Astrocyte (in vitro differentiated cells and primary cell): ENCODE measurements at regions not wholly inside any gene's neighbourhood (a gene's known extent, or its start where the extent isn't known, plus 50 kb on each side); places are given as distances from the start of the nearest gene placed in this dataset.
A peak's percentile ranks its signal among the peaks of the same experiment; 100 is the strongest.

ENCODE experiments used
- DNase-seq: peaks from one replicate; pipeline ENCODE4 v3.0.0-alpha.2; 2010; ENCODE audit warnings: low read depth
- FAIRE-seq: peaks from 2 replicates; lab custom pipeline; 2011; peaks lifted over from hg19 to GRCh38; lab: Jason Lieb, UNC
- H2AFZ ChIP-seq: 2 replicates; pipeline ENCODE4 v1.6.0; 2012; ENCODE audit warnings: low read depth, low read length, inconsistent platforms
- H3K27ac ChIP-seq: 2 replicates; pipeline ENCODE4 v1.5.1; 2011; ENCODE audit warnings: low read depth, low read length, inconsistent platforms
- H3K27me3 ChIP-seq: 2 replicates; pipeline ENCODE4 v1.6.0; 2011; ENCODE audit warnings: low read length, inconsistent platforms; ENCODE audit not compliant: insufficient read depth
- H3K36me3 ChIP-seq: 2 replicates; pipeline ENCODE4 v1.5.1; 2011; ENCODE audit warnings: low read length, inconsistent platforms; ENCODE audit not compliant: insufficient read depth
- H3K4me1 ChIP-seq: 2 replicates; pipeline ENCODE4 v1.5.1; 2011; ENCODE audit warnings: low read length, inconsistent platforms; ENCODE audit not compliant: insufficient read depth
- H3K4me2 ChIP-seq: 2 replicates; pipeline ENCODE4 v1.6.0; 2012; ENCODE audit warnings: low read length, inconsistent platforms
- H3K4me3 ChIP-seq: 2 replicates; pipeline ENCODE4 v1.5.1; 2011; ENCODE audit warnings: low read depth, mild to moderate bottlenecking, low read length, inconsistent platforms; ENCODE audit not compliant: insufficient read depth
- H3K79me2 ChIP-seq: 2 replicates; pipeline ENCODE4 v1.6.0; 2012; ENCODE audit warnings: mild to moderate bottlenecking, low read length, inconsistent platforms; ENCODE audit not compliant: insufficient read depth
- H3K9ac ChIP-seq: 2 replicates; pipeline ENCODE4 v1.6.0; 2012; ENCODE audit warnings: mild to moderate bottlenecking, low read length, inconsistent platforms
- H3K9me3 ChIP-seq: 2 replicates; pipeline ENCODE4 v1.5.1; 2012; ENCODE audit warnings: low read depth, mild to moderate bottlenecking, low read length, inconsistent platforms; ENCODE audit not compliant: insufficient read depth
- H4K20me1 ChIP-seq: 2 replicates; pipeline ENCODE4 v1.6.0; 2012; ENCODE audit warnings: low read length, inconsistent platforms; ENCODE audit not compliant: insufficient read depth
- H3K27ac Mint-ChIP-seq: one replicate; pipeline ENCODE4 v1.8.0; 2021; ENCODE audit warnings: mild to moderate bottlenecking, mixed read lengths; ENCODE audit not compliant: unreplicated experiment
- H3K27me3 Mint-ChIP-seq: one replicate; pipeline ENCODE4 v1.8.0; 2021; ENCODE audit warnings: low read depth, mixed read lengths; ENCODE audit not compliant: unreplicated experiment
- H3K36me3 Mint-ChIP-seq: one replicate; pipeline ENCODE4 v1.8.0; 2021; ENCODE audit warnings: low read depth, mixed read lengths; ENCODE audit not compliant: unreplicated experiment
- H3K4me1 Mint-ChIP-seq: one replicate; pipeline ENCODE4 v1.8.0; 2021; ENCODE audit warnings: low read depth, mixed read lengths; ENCODE audit not compliant: unreplicated experiment
- H3K4me3 Mint-ChIP-seq: one replicate; pipeline ENCODE4 v1.8.0; 2021; ENCODE audit warnings: mild to moderate bottlenecking, moderate library complexity, mixed read lengths; ENCODE audit not compliant: unreplicated experiment
- H3K9me3 Mint-ChIP-seq: one replicate; pipeline ENCODE4 v1.8.0; 2021; ENCODE audit warnings: mild to moderate bottlenecking, mixed read lengths; ENCODE audit not compliant: unreplicated experiment
- CTCF ChIP-seq: IDR thresholded peaks from 2 replicates; pipeline ENCODE4 v1.5.1; 2011; ENCODE audit warnings: low read depth, mild to moderate bottlenecking, inconsistent platforms, low read length, moderate library complexity; ENCODE audit not compliant: insufficient read depth
- EZH2 ChIP-seq: IDR thresholded peaks from 2 replicates; pipeline ENCODE4 v1.6.1; 2012; ENCODE audit warnings: mild to moderate bottlenecking, low read length, inconsistent platforms; ENCODE audit not compliant: insufficient read depth

- H3K27ac Mint-ChIP-seq, result no peak overlapping the region
- no peaks in the 10 kb centered on the region for H3K9me3 ChIP-seq
- no peaks in the 10 kb centered on the region for H3K27me3 Mint-ChIP-seq
- no peaks in the 10 kb centered on the region for H3K36me3 ChIP-seq
- FAIRE-seq, result no peak
- H4K20me1 ChIP-seq, result no peaks in the 10 kb centered on the region
- H3K4me3 Mint-ChIP-seq, result no peak overlapping the region
- DNase-seq, result no peak
- H3K9me3 Mint-ChIP-seq, result peaks cover 1% of the 10 kb centered on the region
- H3K27me3 ChIP-seq, result no peaks in the 10 kb centered on the region
- peaks cover 13% of the 10 kb centered on the region for H3K4me1 Mint-ChIP-seq
- no peaks in the 10 kb centered on the region for H3K36me3 Mint-ChIP-seq
- H3K4me3 ChIP-seq, result no peak overlapping the region
- H3K4me2 ChIP-seq, result no peak overlapping the region
- no peak overlapping the region for H3K9ac ChIP-seq
- TF ChIP-seq CTCF, result no peak
- no peak for TF ChIP-seq EZH2
- no peak overlapping the region for H2AFZ ChIP-seq
- H3K27ac ChIP-seq, result no peak overlapping the region
- H3K79me2 ChIP-seq, result no peaks in the 10 kb centered on the region
- peaks cover 9% of the 10 kb centered on the region for H3K4me1 ChIP-seq
Observed at GRCh38 chr14:54193871-54194270, 202.9 kb upstream of the CDKN3 start.

DNA sequence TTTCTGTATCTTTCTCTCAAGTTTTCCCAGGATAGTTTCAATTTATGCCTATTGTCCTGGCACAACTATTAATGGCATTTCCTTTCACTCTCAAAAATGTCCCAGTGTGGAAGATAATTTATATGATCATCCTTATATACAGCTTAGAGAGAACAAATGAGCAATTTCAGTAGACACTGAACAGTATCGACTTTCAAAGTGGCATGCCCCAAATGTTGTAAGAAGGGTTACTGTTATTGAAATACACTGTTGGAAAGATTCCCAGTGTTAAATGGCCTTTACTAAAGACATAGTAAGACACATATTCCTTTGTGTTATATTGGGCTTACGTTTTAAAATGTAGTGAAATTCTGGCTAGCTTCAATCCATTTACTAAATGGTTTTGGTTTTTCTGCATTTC lies 202.3 kb upstream of the CDKN3 start:
- Histone ChIP-seq H3K9ac (no peak overlapping the region), H3K9me3 (no peaks in the 10 kb centered on the region), H3K27ac (no peak overlapping the region), H3K27me3 (no peaks in the 10 kb centered on the region), H4K20me1 (no peaks in the 10 kb centered on the region), H3K4me1 (peaks cover 6% of the 10 kb centered on the region), H2AFZ (no peak overlapping the region), H3K36me3 (no peaks in the 10 kb centered on the region), H3K79me2 (no peaks in the 10 kb centered on the region), H3K4me3 (no peak overlapping the region), H3K4me2 (no peak overlapping the region)
- peak; percentile 45 for FAIRE-seq
- DNase-seq, result no peak
- TF ChIP-seq CTCF (no peak), EZH2 (no peak)
- no peaks in the 10 kb centered on the region for H3K36me3 Mint-ChIP-seq
- H3K9me3 Mint-ChIP-seq, result peaks cover 1% of the 10 kb centered on the region
- H3K27me3 Mint-ChIP-seq, result no peaks in the 10 kb centered on the region
- no peak overlapping the region for H3K4me3 Mint-ChIP-seq
- H3K4me1 Mint-ChIP-seq, result peaks cover 9% of the 10 kb centered on the region
- H3K27ac Mint-ChIP-seq, result no peak overlapping the region

DNA sequence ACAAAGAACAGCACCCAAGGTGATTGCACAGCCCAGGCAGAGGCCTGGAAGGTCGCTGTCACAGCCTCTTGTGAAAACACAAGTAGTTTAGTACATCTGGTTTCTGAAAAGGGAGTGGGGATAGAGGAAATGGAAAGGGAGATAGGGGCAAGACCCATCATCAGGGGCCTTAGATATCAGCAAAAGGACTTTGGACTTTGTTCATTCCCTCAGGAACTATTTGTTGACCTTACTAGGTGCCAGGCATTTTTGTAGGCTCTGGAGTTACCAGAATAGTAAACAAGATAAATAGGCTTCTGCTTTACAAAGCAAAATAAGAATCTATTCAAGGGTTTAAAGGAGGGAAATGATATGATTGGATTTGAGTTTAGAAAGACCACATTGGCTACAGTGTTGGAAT lies 199.4 kb upstream of the CDKN3 start:
- H3K9me3 Mint-ChIP-seq, result peaks cover 4% of the 10 kb centered on the region
- H3K4me1 Mint-ChIP-seq, result peaks cover 2% of the 10 kb centered on the region

More for the DNA sequence above, 199.4 kb upstream of the CDKN3 start:
- no peak overlapping the region for H3K9ac ChIP-seq
- Mint-ChIP-seq H3K36me3 (no peaks in the 10 kb centered on the region), H3K4me3 (no peak overlapping the region), H3K27ac (peak overlapping the region; percentile 4), H3K27me3 (no peaks in the 10 kb centered on the region)
- H3K4me2 ChIP-seq, result no peak overlapping the region
- no peak overlapping the region for H3K4me3 ChIP-seq
- no peak for TF ChIP-seq CTCF
- TF ChIP-seq EZH2, result no peak
- no peaks in the 10 kb centered on the region for H4K20me1 ChIP-seq
- no peaks in the 10 kb centered on the region for H3K79me2 ChIP-seq
- no peak overlapping the region for H3K27ac ChIP-seq
- no peaks in the 10 kb centered on the region for H3K36me3 ChIP-seq
- H3K9me3 ChIP-seq, result no peaks in the 10 kb centered on the region
- FAIRE-seq, result no peak
- DNase-seq, result no peak
- no peak overlapping the region for H2AFZ ChIP-seq
- H3K27me3 ChIP-seq, result no peaks in the 10 kb centered on the region
- no peaks in the 10 kb centered on the region for H3K4me1 ChIP-seq
